WTC11 (cell line): ENCODE measurements at regions not wholly inside any gene's neighbourhood (a gene's known extent, or its start where the extent isn't known, plus 50 kb on each side); places are given as distances from the start of the nearest gene placed in this dataset.

Experiments
- ATAC-seq: fragments of 200-7000 bp; cut with Tn5 transposase; 2 replicates; pipeline ENCODE4 v1.10.0; 2021; ENCODE audit warnings: mild to moderate bottlenecking, moderate library complexity
- CTCF ChIA-PET: fragments of 300-600 bp; sonication (Branson Sonifier 250); formaldehyde crosslinking; loops from one replicate; lab custom pipeline; 2021; ENCODE audit warnings: antibody characterized with exemption; lab: Charles Lee
- POLR2A ChIA-PET: fragments of 350-600 bp; sonication (Branson Sonifier 250); formaldehyde crosslinking; loops from one replicate; lab custom pipeline; 2021; ENCODE audit warnings: antibody characterized with exemption; lab: Charles Lee
- DNase-seq: peaks from one replicate; pipeline ENCODE4 v3.0.0; 2021; ENCODE audit warnings: low spot score
- H3K27ac Mint-ChIP-seq: 2 replicates; pipeline ENCODE4 v1.8.0; 2021; ENCODE audit warnings: mixed read lengths
- H3K27me3 Mint-ChIP-seq: 2 replicates; pipeline ENCODE4 v1.8.0; 2021; ENCODE audit warnings: low read depth, mild to moderate bottlenecking, moderate library complexity, mixed read lengths
- H3K36me3 Mint-ChIP-seq: 2 replicates; pipeline ENCODE4 v1.8.0; 2021; ENCODE audit warnings: mixed read lengths
- H3K4me1 Mint-ChIP-seq: 2 replicates; pipeline ENCODE4 v1.8.0; 2022; ENCODE audit warnings: mixed read lengths
- H3K4me3 Mint-ChIP-seq: 2 replicates; pipeline ENCODE4 v1.8.0; 2021; ENCODE audit warnings: mild to moderate bottlenecking, moderate library complexity, mixed read lengths
- H3K9me3 Mint-ChIP-seq: 2 replicates; pipeline ENCODE4 v1.8.0; 2021; ENCODE audit warnings: mixed read lengths
- ATF3 ChIP-seq: sonication (generic); formaldehyde crosslinking; conservative IDR thresholded peaks from 2 replicates; pipeline ENCODE4 v1.8.1; 2022; ENCODE audit warnings: mild to moderate bottlenecking, missing genetic modification reagents
- ATF6 ChIP-seq: sonication (generic); formaldehyde crosslinking; IDR thresholded peaks from 2 replicates; pipeline ENCODE4 v1.8.1; 2023; ENCODE audit warnings: mild to moderate bottlenecking, missing genetic modification reagents
- CDX4 ChIP-seq: fragments of 250-450 bp; sonication (Bioruptor Pico); IDR thresholded peaks from 2 replicates; pipeline ENCODE4 v1.9.0; 2021; ENCODE audit warnings: moderate library complexity, mild to moderate bottlenecking, inconsistent platforms, borderline replicate concordance
- CREB1 ChIP-seq: sonication (generic); formaldehyde crosslinking; IDR thresholded peaks from 2 replicates; pipeline ENCODE4 v1.8.0; 2023; ENCODE audit warnings: mild to moderate bottlenecking, missing genetic modification reagents
- E2F5 ChIP-seq: sonication (generic); formaldehyde crosslinking; IDR thresholded peaks from 2 replicates; pipeline ENCODE4 v1.8.1; 2022; ENCODE audit warnings: mild to moderate bottlenecking, moderate library complexity, missing genetic modification reagents
- ELF4 ChIP-seq: sonication (generic); formaldehyde crosslinking; IDR thresholded peaks from 2 replicates; pipeline ENCODE4 v1.8.1; 2022; ENCODE audit warnings: low read depth, mild to moderate bottlenecking, moderate library complexity, missing genetic modification reagents
- FOXP1 ChIP-seq: sonication (generic); formaldehyde crosslinking; IDR thresholded peaks from 2 replicates; pipeline ENCODE4 v1.8.0; 2022; ENCODE audit warnings: missing genetic modification reagents, mild to moderate bottlenecking, moderate library complexity, borderline replicate concordance
- GABPB1 ChIP-seq: sonication (generic); formaldehyde crosslinking; IDR thresholded peaks from 2 replicates; pipeline ENCODE4 v1.8.1; 2023; ENCODE audit warnings: mild to moderate bottlenecking, missing genetic modification reagents
- IRF1 ChIP-seq: sonication (generic); formaldehyde crosslinking; IDR thresholded peaks from 2 replicates; pipeline ENCODE4 v1.8.0; 2023; ENCODE audit warnings: missing genetic modification reagents
- IRF2 ChIP-seq: sonication (generic); formaldehyde crosslinking; IDR thresholded peaks from 2 replicates; pipeline ENCODE4 v1.8.0; 2022; ENCODE audit warnings: low read depth, missing genetic modification reagents, borderline replicate concordance
- MXD4 ChIP-seq: fragments of 250-450 bp; sonication (Bioruptor Pico); IDR thresholded peaks from 2 replicates; pipeline ENCODE4 v1.8.0; 2021; ENCODE audit warnings: mild to moderate bottlenecking, moderate library complexity, borderline replicate concordance
- OVOL2 ChIP-seq: fragments of 250-450 bp; sonication (Bioruptor Pico); IDR thresholded peaks from 2 replicates; pipeline ENCODE4 v1.9.0; 2021; ENCODE audit warnings: mild to moderate bottlenecking, borderline replicate concordance
- TEAD4 ChIP-seq: sonication (generic); formaldehyde crosslinking; IDR thresholded peaks from 2 replicates; pipeline ENCODE4 v1.8.0; 2022; ENCODE audit warnings: mild to moderate bottlenecking, missing genetic modification reagents
- ZBTB21 ChIP-seq: sonication (generic); formaldehyde crosslinking; IDR thresholded peaks from 2 replicates; pipeline ENCODE4 v1.8.1; 2023; ENCODE audit warnings: mild to moderate bottlenecking, missing genetic modification reagents, borderline replicate concordance
- ZMAT4 ChIP-seq: fragments of 250-450 bp; sonication (Bioruptor Pico); IDR thresholded peaks from 2 replicates; pipeline ENCODE4 v1.9.0; 2021; ENCODE audit warnings: mild to moderate bottlenecking
- ZNF121 ChIP-seq: sonication (generic); formaldehyde crosslinking; IDR thresholded peaks from 2 replicates; pipeline ENCODE4 v1.8.0; 2023; ENCODE audit warnings: missing genetic modification reagents
- ZNF138 ChIP-seq: sonication (generic); formaldehyde crosslinking; conservative IDR thresholded peaks from 2 replicates; pipeline ENCODE4 v1.8.1; 2022; ENCODE audit warnings: mild to moderate bottlenecking, moderate library complexity, missing genetic modification reagents
- ZNF232 ChIP-seq: sonication (generic); formaldehyde crosslinking; IDR thresholded peaks from 2 replicates; pipeline ENCODE4 v1.8.0; 2022; ENCODE audit warnings: mild to moderate bottlenecking, missing genetic modification reagents
- ZNF317 ChIP-seq: sonication (generic); formaldehyde crosslinking; IDR thresholded peaks from 2 replicates; pipeline ENCODE4 v1.8.1; 2023; ENCODE audit warnings: low read depth, mild to moderate bottlenecking, moderate library complexity, missing genetic modification reagents, borderline replicate concordance
- ZSCAN18 ChIP-seq: fragments of 250-450 bp; sonication (Bioruptor Pico); IDR thresholded peaks from 2 replicates; pipeline ENCODE4 v2.1.2; 2022; ENCODE audit warnings: mild to moderate bottlenecking, moderate library complexity

GRCh38 chr16:5709889-5710288, 612.3 kb upstream of the EEF2KMT start (continued):
- TF ChIP-seq E2F5 (CRISPR knock-in tag): no peak
- TF ChIP-seq GABPB1 (CRISPR knock-in tag): no peak
- TF ChIP-seq OVOL2 (CRISPR knock-in tag): no peak
- no peak for TF ChIP-seq IRF1 (CRISPR knock-in tag)
- no peak for TF ChIP-seq TEAD4 (CRISPR knock-in tag)
- no peak for TF ChIP-seq ELF4 (CRISPR knock-in tag)
- no peak for TF ChIP-seq ZNF317 (CRISPR knock-in tag)
- TF ChIP-seq ZNF232 (CRISPR knock-in tag): no peak

- no peak for TF ChIP-seq IRF2
- no peak for TF ChIP-seq ZNF138
- TF ChIP-seq ZSCAN18: no peak
- TF ChIP-seq FOXP1 (CRISPR knock-in tag): no peak
- no peak for TF ChIP-seq CREB1 (CRISPR knock-in tag)
- no peak for TF ChIP-seq ZNF121 (CRISPR knock-in tag)
- TF ChIP-seq MXD4 (CRISPR knock-in tag): no peak
- no peak for TF ChIP-seq ZMAT4 (CRISPR knock-in tag)
- TF ChIP-seq ATF6 (CRISPR knock-in tag): no peak
- H3K4me1 Mint-ChIP-seq: no peaks in the 10 kb centered on the region
- ChIA-PET POLR2A (no interaction called here), CTCF (no interaction called here)
- no peak overlapping the region for H3K4me3 Mint-ChIP-seq
- ATAC-seq (no peak), DNase-seq (no peak)
- H3K36me3 Mint-ChIP-seq: peaks cover 88% of the 10 kb centered on the region
- peaks cover 96% of the 10 kb centered on the region for H3K9me3 Mint-ChIP-seq
- H3K27ac Mint-ChIP-seq: no peak overlapping the region
- H3K27me3 Mint-ChIP-seq: peaks cover 7% of the 10 kb centered on the region; the same call in 1 of the 2 replicates
These were observed 608.6 kb upstream of the EEF2KMT start for GRCh38 chr16:5706211-5706610.

- CTCF ChIA-PET: no interaction called here
These were observed 606.7 kb upstream of the EEF2KMT start for GRCh38 chr16:5704271-5704670.

More at GRCh38 chr16:5704271-5704670, 606.7 kb upstream of the EEF2KMT start:
- Mint-ChIP-seq H3K4me1 (no peaks in the 10 kb centered on the region), H3K27ac (no peak overlapping the region), H3K36me3 (peaks cover 88% of the 10 kb centered on the region), H3K27me3 (peaks cover 12% of the 10 kb centered on the region), H3K4me3 (no peak overlapping the region), H3K9me3 (peaks cover 89% of the 10 kb centered on the region)
- no peak for DNase-seq
- TF ChIP-seq ATF3 (CRISPR knock-in tag) (no peak), CDX4 (CRISPR knock-in tag) (no peak), ZBTB21 (CRISPR knock-in tag) (no peak)
- no peak for ATAC-seq
- POLR2A ChIA-PET: no interaction called here
